ENCODE measurements at regions not wholly inside any gene's neighbourhood (a gene's known extent, or its start where the extent isn't known, plus 50 kb on each side); places are given as distances from the start of the nearest gene placed in this dataset.

DNA sequence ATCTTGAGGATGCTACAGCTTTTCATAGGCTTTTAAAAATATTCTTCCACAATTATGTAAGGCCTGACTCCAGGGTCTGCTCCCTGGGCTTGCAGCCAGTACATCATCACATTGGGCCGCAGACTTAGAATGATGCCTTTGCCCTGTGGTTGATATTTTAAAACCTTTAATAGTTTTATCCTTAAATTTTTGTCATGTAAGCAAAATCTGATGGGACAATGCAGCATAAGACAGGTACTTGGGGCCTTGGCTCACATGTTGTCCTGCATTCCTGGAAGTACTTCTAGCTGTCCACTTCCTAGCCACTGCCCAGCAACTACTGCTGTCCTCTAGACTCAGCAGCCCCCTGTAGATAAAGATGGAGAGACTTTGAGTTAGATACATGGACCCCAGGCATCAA is 197.3 kb upstream of the SLITRK3 start:
- no peak for DNase-seq
- intact Hi-C loops (cut with DNase I; ENCODE audit: low total_unique reads), result no loop called here
- Histone ChIP-seq H3K4me1 (no peaks in the 10 kb centered on the region), H3K9me3 (peaks cover 0 to 2% (median 0%) of the 10 kb centered on the region in 8 donors), H3K27ac (no peak overlapping the region), H3K4me3 (no peak overlapping the region), H3K36me3 (no peaks in the 10 kb centered on the region), H3K27me3 (replicated peaks in 1 of 7) (no peaks in the 10 kb centered on the region)
- TF ChIP-seq, protein P1, sequence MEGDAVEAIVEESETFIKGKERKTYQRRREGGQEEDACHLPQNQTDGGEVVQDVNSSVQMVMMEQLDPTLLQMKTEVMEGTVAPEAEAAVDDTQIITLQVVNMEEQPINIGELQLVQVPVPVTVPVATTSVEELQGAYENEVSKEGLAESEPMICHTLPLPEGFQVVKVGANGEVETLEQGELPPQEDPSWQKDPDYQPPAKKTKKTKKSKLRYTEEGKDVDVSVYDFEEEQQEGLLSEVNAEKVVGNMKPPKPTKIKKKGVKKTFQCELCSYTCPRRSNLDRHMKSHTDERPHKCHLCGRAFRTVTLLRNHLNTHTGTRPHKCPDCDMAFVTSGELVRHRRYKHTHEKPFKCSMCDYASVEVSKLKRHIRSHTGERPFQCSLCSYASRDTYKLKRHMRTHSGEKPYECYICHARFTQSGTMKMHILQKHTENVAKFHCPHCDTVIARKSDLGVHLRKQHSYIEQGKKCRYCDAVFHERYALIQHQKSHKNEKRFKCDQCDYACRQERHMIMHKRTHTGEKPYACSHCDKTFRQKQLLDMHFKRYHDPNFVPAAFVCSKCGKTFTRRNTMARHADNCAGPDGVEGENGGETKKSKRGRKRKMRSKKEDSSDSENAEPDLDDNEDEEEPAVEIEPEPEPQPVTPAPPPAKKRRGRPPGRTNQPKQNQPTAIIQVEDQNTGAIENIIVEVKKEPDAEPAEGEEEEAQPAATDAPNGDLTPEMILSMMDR (IDR thresholded peaks at IDR 0.05 in 8 of 11, conservative IDR thresholded peaks at IDR 0.05 in 3 of 11), result no peak
- no peak for TF ChIP-seq POLR2AphosphoS5 (IDR thresholded peaks at IDR 0.05)
- TF ChIP-seq POLR2A (IDR thresholded peaks at IDR 0.05), result no peak
- 84 to 100% (median 94%) methylated on average over 1 of the region's 1 CpG for WGBS, 5 donors

DNA sequence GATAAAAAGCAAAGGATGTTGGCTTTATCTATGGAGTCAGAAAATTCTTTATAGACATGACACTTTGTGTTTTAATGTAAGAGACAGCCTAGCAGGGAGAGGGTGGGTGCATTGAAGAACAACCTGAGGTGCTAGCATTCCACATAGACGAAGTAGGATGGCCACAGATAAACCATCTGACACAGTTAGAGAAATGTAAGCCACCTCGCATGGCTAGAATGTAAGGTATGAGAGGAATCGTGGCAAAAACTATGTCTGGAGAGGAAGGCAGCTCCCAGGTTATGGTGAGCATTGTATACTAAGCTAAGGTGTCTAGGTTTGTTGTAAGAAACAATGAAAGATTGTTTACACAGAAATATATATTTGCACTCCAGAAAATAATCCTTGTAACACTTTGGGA is 194.0 kb upstream of the SLITRK3 start:
- Histone ChIP-seq H3K4me1 (no peaks in the 10 kb centered on the region), H3K27ac (no peak overlapping the region), H3K9me3 (peaks cover 0 to 9% (median 0%) of the 10 kb centered on the region in 8 donors), H3K27me3 (replicated peaks in 1 of 7) (no peaks in the 10 kb centered on the region), H3K4me3 (no peak overlapping the region), H3K36me3 (no peaks in the 10 kb centered on the region)
- WGBS, 5 donors, result 64 to 96% (median 72%) methylated on average over 3 of the region's 3 CpGs
- TF ChIP-seq POLR2AphosphoS5 (IDR thresholded peaks at IDR 0.05), result no peak
- TF ChIP-seq, protein P1 (IDR thresholded peaks at IDR 0.05 in 8 of 11, conservative IDR thresholded peaks at IDR 0.05 in 3 of 11), result no peak
- TF ChIP-seq POLR2A (IDR thresholded peaks at IDR 0.05), result no peak
- no peak for DNase-seq
- intact Hi-C loops (cut with DNase I; ENCODE audit: low total_unique reads), result no loop called here

DNA sequence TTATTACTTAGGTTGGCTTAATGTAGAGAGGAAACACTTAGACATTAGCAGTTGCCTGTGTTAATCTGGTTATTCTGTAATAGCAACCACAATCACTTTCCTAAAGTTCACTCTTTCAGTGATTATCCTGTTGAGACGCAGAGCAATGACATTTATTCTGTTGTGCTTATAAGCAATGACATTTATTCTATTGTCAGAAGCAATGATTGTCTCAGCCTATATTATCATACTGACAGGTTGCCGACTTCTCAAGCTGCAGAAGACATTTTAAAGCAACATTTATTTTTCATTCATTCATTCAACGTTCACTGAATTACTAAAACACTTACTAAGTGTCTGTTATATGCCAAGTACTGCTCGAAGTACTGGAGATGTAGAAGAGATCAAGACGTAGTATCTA is 193.5 kb upstream of the SLITRK3 start:
- 65 to 76% (median 75%) methylated on average over 5 of the region's 5 CpGs for WGBS, 5 donors
- no peak for DNase-seq
- intact Hi-C loops (cut with DNase I; ENCODE audit: low total_unique reads), result no loop called here

DNA sequence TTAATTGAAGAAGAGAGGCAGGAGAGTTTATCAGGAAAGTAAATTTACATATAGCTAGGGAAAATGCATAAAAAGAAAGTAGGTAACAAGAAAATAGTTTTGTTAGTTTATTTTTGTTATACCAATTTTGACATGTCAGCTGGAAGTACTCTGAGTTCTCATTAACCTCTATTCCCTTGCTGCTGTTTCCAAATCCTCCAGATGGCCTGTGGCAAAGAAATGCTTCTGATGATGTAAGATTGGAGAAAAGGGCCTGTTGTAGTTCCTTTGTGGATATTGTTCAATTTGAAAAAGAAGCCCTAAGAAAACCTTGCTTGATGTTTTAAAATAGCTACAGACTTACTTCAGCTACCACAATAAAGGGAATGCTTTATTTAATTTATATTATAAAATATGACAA is 192.9 kb upstream of the SLITRK3 start:
- DNase-seq, result no peak
- H3K4me1 ChIP-seq, result no peaks in the 10 kb centered on the region
- H3K4me3 ChIP-seq, result no peak overlapping the region

More for the DNA sequence above, 193.5 kb upstream of the SLITRK3 start:
- Histone ChIP-seq H3K36me3 (no peaks in the 10 kb centered on the region), H3K4me1 (no peaks in the 10 kb centered on the region), H3K4me3 (no peak overlapping the region), H3K27ac (no peak overlapping the region), H3K27me3 (replicated peaks in 1 of 7) (no peaks in the 10 kb centered on the region), H3K9me3 (peaks cover 0 to 9% (median under 1%) of the 10 kb centered on the region in 8 donors)
- TF ChIP-seq POLR2A (IDR thresholded peaks at IDR 0.05) (no peak), POLR2AphosphoS5 (IDR thresholded peaks at IDR 0.05) (no peak)
- TF ChIP-seq, protein P1 (IDR thresholded peaks at IDR 0.05 in 8 of 11, conservative IDR thresholded peaks at IDR 0.05 in 3 of 11), result no peak

More for the DNA sequence above, 192.9 kb upstream of the SLITRK3 start:
- Histone ChIP-seq H3K27ac (no peak overlapping the region), H3K36me3 (no peaks in the 10 kb centered on the region), H3K9me3 (peaks cover 0 to 9% (median 1%) of the 10 kb centered on the region in 8 donors), H3K27me3 (replicated peaks in 1 of 7) (no peaks in the 10 kb centered on the region)
- TF ChIP-seq POLR2A (IDR thresholded peaks at IDR 0.05) (no peak), POLR2AphosphoS5 (IDR thresholded peaks at IDR 0.05) (no peak)
- TF ChIP-seq, protein P1 (IDR thresholded peaks at IDR 0.05 in 8 of 11, conservative IDR thresholded peaks at IDR 0.05 in 3 of 11), result no peak
- intact Hi-C loops (cut with DNase I; ENCODE audit: low total_unique reads), result no loop called here
